Stimulated activated CD8-positive, alpha-beta memory T cell treated with anti-CD3 and anti-CD28 coated beads, Interleukin-2, amount 100 ng/mL, for 48 hours (primary cell): ENCODE measurements at regions not wholly inside any gene's neighbourhood (a gene's known extent, or its start where the extent isn't known, plus 50 kb on each side); places are given as distances from the start of the nearest gene placed in this dataset.
"Not testable (repeated sequence)": the region's sequence is repeated elsewhere in the genome, so short reads cannot be mapped to it uniquely, and the experiment has no call there.

Experiments used
- DNase-seq, 2 donors: peaks; one replicate each; pipeline ENCODE4 v3.0.0-alpha.2; 2020; ENCODE audit warnings: low read depth in 2 of 2

DNA sequence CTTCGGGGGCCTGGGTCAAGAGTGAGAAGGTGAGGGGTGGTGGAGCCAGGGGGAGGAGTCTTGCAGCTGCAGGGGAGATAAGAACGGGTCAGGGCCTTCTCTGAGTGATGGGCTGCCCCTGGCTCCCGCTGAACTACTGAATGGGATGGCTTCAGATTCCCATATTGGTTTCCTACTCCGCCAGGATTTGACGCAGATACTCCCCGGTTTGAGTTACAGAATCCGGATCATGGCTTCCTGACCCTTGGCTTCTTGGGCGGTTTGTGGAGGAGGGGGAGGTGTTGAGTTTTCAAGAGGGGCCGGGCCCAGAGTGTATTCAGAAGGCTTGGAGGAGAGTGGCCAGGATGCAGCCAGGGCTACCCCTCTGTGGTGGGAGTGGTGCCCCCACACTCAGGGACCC is 119.9 kb upstream of the ATP2B2 start:
- DNase-seq, result no peak

- no peak for DNase-seq
Observed at GRCh38 chr3:10627884-10628572, 122.6 kb upstream of the ATP2B2 start.

- no peak for DNase-seq
Observed at GRCh38 chr3:10628891-10629670, 123.7 kb upstream of the ATP2B2 start.

GRCh38 chr3:10629671-10630040 is 124.3 kb upstream of the ATP2B2 start:
- no peak for DNase-seq

DNA sequence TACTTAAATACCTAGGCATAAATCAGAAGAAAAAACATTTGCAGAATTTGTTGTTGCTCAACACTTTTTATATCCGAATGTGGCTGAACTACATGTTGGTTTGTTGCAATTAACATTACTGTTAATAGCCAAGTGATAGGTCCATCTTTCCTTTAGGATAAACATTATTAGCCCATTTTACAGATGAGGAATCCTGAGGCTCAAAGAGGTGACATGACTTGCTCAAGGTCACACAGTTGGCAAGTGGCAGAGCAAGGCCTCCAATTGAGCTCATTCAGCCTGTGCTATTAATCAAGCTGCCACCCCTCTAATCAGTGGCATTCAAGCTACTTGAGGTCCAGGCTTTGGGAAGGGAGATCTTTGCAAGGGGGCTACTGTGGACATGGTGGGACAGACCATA is 125.8 kb upstream of the ATP2B2 start:
- no peak for DNase-seq

DNA sequence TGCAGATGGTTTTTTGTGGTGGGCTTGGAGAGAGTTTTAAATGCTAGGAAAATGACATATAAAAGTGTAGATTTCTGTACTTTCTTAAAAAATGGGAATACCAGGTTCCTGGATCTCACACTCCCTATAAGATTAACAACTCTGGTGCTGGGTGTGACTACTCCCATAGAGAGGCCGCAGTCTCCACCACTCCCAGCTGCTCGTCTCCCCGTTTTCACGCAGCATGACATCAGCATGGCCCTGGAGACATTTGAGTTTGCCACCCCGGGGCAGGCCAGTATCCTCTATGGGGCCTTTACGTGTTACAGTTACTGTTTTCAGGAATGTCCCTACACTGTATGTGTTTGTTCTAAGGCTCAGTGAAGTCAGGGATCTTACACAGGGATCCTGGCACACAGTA is 126.7 kb upstream of the ATP2B2 start:
- DNase-seq, result no peak

DNA sequence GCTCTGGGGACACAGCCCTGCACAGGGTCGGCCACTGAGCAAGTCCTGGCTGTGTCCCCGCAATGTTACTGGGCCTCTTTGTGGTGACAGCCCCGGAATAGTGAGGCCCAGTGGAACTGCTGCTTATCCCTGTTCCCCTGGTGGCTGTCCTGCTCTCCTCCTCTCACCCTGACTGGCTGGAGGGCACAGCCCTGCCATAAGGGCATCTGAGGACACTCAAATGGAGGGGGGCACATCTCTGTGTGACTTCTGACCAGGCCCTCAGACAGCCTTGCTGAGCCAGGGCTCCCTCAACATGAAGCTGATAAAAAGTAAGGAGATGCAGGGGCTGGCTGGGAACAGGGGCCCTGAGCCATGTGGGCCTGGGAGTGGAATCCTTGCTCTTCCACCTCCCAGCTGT is 127.4 kb upstream of the ATP2B2 start:
- DNase-seq, result no peak

DNA sequence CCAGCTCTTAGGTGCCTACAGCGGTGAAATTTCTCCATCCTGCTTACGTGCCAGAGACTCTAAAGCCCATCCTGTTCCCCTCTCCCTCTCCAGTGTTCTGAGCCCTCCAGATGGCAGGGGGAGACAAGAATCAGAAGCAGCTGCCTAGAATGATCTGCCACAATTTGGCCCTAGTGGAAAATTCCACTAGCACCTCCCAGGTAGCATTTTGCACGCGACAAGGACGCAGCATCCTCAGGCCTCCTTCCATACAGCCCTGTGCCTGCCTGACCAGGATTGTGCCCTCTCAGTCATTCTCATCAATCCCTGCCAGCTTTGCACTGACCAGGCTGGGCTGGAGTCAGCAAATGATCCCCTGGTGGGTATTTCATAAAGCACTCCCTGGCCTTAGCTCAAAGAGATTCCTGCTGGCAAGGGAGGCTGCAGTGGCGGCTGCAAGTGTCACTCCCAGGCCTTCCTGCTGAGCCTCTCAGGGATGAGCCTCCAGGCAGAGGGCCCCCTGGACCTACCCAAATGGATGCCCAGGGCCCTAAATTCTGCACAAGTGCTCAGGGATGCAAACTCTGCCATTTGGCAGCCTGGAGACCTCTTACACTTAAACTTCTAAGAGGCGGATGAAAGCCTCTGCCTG is 130.2 kb upstream of the ATP2B2 start:
- no peak for DNase-seq

DNA sequence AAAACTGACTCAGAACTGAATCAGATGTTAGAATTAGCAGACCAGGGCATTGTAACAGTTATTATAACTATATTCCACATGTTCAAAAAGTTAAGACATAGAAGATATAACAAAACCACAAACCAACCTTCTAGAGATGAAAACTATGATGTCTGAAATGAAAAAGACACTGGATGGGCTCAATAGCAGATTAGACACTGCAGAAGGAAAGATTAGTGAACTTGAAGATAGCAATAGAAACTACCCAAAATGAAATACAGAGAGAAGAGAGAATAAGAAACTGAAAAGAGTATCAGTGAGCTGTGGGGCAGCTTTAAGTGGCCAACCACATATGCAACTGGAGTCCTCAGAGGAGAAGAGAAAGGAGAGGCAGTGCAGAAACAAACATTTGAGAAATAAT is 132.0 kb upstream of the ATP2B2 start:
- no peak for DNase-seq

GRCh38 chr3:10638466-10638865 is 133.1 kb upstream of the ATP2B2 start:
- DNase-seq, result no peak

GRCh38 chr3:10641760-10642159 is 136.4 kb upstream of the ATP2B2 start:
- DNase-seq, result no peak

DNA sequence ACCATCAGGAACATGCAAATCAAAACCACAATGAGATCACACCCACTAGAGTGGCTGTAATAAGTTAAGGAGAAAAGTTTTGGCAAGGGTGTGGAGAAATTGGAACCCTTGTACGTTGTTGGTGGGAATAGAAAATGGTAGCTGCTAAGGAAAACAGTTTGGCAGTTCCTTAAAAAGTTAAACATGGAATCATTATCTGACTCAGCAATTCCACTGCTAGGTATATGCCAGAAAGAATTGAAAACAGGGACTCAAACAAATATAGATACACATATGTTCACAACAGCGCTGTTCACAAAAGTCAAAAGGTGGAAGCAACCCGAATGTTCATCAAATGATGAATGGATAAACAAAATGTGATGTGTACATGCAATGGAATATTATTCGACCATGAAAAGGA is 138.8 kb upstream of the ATP2B2 start:
- no peak for DNase-seq

- no peak for DNase-seq
Observed at GRCh38 chr3:10645800-10646199, 140.4 kb upstream of the ATP2B2 start.

DNA sequence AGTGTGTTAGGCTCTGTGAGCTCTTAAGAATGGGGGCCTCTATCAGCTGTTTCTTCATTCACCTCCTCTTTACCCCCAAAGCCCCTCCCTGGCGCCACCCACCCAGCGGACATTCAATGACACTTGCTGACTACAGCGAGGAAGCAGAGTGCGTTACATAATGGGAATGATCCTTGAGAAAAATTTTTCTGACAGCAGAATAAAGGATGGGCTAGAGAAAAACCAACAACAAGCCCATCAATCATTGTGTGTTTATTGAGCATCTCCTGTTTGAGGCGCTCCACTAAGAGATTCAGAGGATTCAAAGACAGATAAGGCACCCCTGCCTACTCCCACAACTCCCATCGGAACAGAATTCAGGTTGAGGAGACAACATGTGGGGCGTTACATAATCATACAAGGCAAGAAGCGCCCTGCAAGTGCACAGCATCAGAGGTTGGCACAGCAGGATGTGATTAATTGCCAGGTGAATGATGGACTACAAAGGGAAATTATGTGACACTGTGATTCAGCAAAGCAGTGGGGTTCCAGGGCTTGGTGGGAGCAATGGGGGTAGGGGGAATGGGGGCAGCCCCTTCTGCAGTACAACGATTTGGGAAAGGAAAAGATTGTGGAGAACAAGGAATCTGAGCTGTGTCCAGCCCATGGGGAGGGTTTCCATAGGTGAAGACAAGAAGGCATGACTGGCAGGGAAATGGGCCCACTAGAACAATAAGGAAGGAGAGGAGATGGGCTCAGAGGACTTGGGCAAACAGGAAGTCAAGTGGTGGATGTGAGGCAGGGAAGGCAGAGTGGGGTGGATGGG is 141.3 kb upstream of the ATP2B2 start:
- DNase-seq, result no peak

GRCh38 chr3:10647376-10647775 is 142.0 kb upstream of the ATP2B2 start:
- DNase-seq, result no peak

DNA sequence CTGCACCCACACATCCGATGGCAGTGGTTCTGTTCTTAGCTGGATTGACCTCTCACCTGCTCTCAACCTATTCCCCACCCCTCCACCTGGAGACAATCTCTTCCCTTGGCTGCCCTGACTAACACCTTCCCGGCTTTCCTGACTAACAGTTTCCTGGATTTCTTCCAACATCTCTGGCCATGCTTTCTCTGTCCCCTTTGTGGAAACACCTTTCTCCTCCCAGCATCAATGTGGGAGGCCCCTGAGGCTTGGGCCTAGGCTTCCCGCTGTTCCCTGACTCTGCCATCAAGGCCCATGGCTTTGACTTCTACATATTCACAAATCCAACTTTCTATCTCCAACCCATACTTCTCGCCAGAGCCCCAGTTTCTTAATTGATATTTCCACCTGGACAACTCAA is 142.8 kb upstream of the ATP2B2 start:
- no peak for DNase-seq

GRCh38 chr3:10649463-10649862 is 144.1 kb upstream of the ATP2B2 start:
- DNase-seq, result not testable (repeated sequence)

DNA sequence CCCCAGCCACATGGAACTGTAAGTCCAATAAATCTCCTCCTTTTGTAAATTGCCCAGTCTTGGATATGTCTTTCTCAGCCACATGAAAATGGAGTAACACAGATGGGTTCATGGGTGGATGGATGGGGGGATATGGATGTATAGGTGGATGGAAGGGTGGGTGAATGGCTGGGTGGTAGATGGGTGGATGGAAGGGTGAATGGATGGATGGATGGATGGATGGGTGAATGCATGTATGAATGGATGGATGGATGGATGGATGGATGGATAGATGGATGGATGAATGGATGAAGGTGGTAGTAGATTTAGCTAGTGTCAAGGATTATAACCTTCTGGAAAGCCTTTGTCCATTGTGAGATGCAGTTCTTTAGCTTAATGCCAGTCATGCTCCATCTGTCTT is 146.1 kb upstream of the ATP2B2 start:
- DNase-seq, result no peak

- no peak for DNase-seq
Observed at GRCh38 chr3:10653241-10653640, 147.9 kb upstream of the ATP2B2 start.

DNA sequence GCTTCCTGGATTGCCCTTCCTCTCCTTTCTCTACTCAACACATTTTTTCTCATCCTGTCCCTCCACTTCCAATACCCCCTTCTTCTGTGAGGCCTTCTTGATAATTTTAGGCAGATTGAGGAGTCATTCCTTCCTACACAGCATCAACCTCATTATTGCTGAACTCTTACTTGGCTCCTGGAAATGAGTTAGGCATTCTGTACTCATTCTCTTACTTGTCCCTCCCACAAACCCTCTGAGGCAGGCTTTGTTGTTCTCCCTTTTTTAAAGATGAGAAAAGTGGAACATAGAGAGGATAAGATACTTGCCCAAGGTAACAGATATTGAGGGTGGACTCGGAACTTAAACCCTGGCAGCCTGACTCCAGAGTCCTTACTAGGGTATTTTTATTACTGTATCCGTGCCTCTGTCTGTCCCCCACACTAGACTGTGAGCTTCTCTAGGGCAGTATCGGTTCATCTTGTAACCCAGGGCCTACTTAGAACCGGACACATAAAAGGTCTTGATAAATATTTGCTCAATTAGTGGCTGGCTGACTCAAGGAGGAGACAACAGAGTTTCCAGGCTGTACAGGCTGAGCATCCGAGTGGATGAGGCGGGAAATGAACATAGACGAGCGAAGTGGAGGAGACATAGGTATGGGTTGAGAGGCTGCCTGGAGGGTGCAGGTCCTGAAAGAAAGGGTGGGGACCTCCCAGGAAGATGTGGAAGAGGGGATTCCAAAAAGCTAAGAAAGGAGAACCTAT is 148.7 kb upstream of the ATP2B2 start:
- DNase-seq, result no peak

DNA sequence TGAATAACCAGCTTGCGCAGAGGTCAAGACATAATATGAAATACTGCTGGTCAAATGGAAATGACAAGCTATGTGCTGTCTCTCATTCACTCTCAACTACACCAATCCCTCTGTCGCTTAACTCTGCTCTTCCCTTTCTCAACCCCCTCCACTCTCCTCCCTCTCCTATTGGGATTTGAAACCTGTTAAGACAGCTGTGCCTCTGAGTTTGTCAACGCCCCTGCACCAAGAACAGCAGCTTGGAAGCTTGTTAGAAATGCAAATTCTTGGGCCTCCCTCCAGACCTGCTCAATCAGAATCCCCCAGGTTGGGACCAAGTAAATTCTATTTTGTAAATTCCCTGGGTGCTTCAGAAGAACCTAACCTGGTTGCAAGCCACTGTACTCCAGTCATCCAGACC is 149.7 kb upstream of the ATP2B2 start:
- no peak for DNase-seq

DNA sequence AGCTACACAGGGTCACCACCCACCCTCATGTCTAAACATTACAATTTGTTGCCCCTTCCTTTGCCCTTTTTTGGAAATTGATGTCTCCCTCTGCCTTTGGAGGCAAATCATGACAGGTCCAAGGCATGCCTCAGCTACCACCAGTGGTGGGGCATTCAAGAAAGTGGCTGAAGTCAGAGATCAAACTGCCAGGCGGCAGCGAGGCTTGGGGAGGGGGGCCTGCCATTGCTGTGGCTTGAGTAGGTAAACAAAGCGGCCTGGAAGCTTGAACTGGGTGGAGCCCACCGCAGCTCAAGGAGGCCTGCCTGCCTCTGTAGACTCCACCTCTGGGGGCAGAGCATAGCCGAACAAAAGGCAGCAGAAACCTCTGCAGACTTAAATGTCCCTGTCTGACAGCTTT is 152.0 kb upstream of the ATP2B2 start:
- DNase-seq, result not testable (repeated sequence)
